Suprapubic skin (tissue), 4 donors: ENCODE measurements at regions not wholly inside any gene's neighbourhood (a gene's known extent, or its start where the extent isn't known, plus 50 kb on each side); places are given as distances from the start of the nearest gene placed in this dataset.

Source experiments
- DNase-seq, 2 donors: peaks; one replicate each; pipeline ENCODE4 v3.0.0-alpha.2; 2019; ENCODE audit warnings: low spot score in 2 of 2
- H3K27ac ChIP-seq: fragments of 200-600 bp; sonication (generic); one replicate; pipeline ENCODE4 v1.5.1; 2019
- H3K27me3 ChIP-seq: fragments of 200-600 bp; sonication (generic); one replicate; pipeline ENCODE4 v1.5.1; 2019
- H3K36me3 ChIP-seq: fragments of 200-600 bp; sonication (generic); one replicate; pipeline ENCODE4 v1.5.1; 2019
- H3K4me1 ChIP-seq: fragments of 200-600 bp; sonication (generic); one replicate; pipeline ENCODE4 v1.5.1; 2019
- H3K4me3 ChIP-seq: fragments of 200-600 bp; sonication (generic); one replicate; pipeline ENCODE4 v1.5.1; 2019; ENCODE audit warnings: mild to moderate bottlenecking
- H3K9me3 ChIP-seq: fragments of 200-600 bp; sonication (generic); one replicate; pipeline ENCODE4 v1.5.1; 2019
- EP300 ChIP-seq: sonication (generic); formaldehyde crosslinking; IDR thresholded peaks from one replicate; pipeline ENCODE4 v1.6.1; 2017; ENCODE audit warnings: antibody characterized with exemption
- POLR2A ChIP-seq, 2 donors: fragments of 450-650 bp; IDR thresholded peaks; one replicate each; pipeline ENCODE4 v1.6.1; 2017; ENCODE audit warnings: antibody characterized with exemption in 2 of 2, mild to moderate bottlenecking in 2 of 2, moderate library complexity in 2 of 2
- POLR2AphosphoS5 ChIP-seq, 3 donors: sonication (generic); formaldehyde crosslinking; IDR thresholded peaks; one replicate each; pipeline ENCODE4 v1.6.1; 2017; ENCODE audit warnings: antibody characterized with exemption in 3 of 3
- WGBS: methylation state at CpG from one replicate; pipeline ENCODE4 v1.1.5; 2018; 5-methylcytosine and 5-hydroxymethylcytosine counted together
- TF ChIP-seq, protein P1 (sequence below), 2 donors: fragments of 200-600 bp in 1 of 2; fragments of 450-650 bp in 1 of 2; sonication (generic) in 1 of 2; IDR thresholded peaks; one replicate each; pipeline ENCODE4 v1.5.1; 2016 to 2019; ENCODE audit warnings: antibody characterized with exemption in 2 of 2, mild to moderate bottlenecking in 1 of 2, moderate library complexity in 1 of 2

DNA sequence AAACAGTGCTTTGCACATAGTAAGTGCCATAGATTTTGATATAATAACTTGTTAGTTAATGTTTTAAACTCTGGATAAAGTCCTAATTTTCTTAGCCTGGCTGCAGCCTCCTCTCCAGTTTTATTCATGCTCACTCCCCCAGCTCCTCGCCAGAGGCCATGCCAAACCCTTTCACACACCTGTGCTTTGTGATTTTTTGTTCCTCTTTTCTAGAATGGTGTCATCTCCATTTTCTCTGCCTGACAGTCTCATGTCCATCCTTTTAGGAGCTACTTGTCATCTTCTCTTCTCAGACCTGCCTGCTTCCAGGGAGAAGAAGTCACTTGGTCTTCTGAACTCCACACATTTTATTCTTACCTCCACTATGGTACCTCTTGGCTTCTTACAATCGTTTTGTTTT lies 55.8 kb upstream of the SPATA13 start:
- no peak for DNase-seq
- Histone ChIP-seq H3K4me3 (no peak overlapping the region), H3K4me1 (no peaks in the 10 kb centered on the region), H3K27ac (no peak overlapping the region), H3K9me3 (no peaks in the 10 kb centered on the region), H3K36me3 (no peaks in the 10 kb centered on the region), H3K27me3 (no peaks in the 10 kb centered on the region)
- no peak for TF ChIP-seq EP300
- TF ChIP-seq POLR2A (IDR thresholded peaks at IDR 0.05): no peak
- TF ChIP-seq, protein P1, sequence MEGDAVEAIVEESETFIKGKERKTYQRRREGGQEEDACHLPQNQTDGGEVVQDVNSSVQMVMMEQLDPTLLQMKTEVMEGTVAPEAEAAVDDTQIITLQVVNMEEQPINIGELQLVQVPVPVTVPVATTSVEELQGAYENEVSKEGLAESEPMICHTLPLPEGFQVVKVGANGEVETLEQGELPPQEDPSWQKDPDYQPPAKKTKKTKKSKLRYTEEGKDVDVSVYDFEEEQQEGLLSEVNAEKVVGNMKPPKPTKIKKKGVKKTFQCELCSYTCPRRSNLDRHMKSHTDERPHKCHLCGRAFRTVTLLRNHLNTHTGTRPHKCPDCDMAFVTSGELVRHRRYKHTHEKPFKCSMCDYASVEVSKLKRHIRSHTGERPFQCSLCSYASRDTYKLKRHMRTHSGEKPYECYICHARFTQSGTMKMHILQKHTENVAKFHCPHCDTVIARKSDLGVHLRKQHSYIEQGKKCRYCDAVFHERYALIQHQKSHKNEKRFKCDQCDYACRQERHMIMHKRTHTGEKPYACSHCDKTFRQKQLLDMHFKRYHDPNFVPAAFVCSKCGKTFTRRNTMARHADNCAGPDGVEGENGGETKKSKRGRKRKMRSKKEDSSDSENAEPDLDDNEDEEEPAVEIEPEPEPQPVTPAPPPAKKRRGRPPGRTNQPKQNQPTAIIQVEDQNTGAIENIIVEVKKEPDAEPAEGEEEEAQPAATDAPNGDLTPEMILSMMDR (IDR thresholded peaks at IDR 0.05): no peak
- no peak for TF ChIP-seq POLR2AphosphoS5 (IDR thresholded peaks at IDR 0.05)
- WGBS: 61% methylated on average over 2 of the region's 2 CpGs

DNA sequence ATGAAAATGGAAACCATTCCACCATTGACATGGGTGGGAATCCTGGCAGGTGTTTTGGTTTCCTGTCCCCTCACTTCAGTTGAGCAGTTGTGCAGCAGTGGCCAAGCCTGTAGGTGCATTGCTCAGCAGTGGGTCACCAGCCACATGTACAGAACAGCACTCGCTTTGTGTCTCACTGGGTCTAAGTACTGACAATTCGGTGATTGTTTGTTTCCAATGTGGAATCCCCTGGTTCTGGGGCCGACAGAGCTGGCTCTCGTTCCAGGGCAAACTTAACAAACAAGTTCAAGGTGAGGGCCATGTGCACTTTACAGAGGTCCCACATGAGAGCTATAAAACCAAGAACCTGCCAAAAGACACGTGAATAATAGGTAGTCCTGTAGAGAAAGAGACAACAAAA lies 54.1 kb upstream of the SPATA13 start:
- Histone ChIP-seq H3K27ac (no peak overlapping the region), H3K36me3 (no peaks in the 10 kb centered on the region), H3K9me3 (no peaks in the 10 kb centered on the region), H3K4me3 (no peak overlapping the region), H3K27me3 (no peaks in the 10 kb centered on the region), H3K4me1 (no peaks in the 10 kb centered on the region)
- TF ChIP-seq POLR2A (IDR thresholded peaks at IDR 0.05) (no peak), POLR2AphosphoS5 (IDR thresholded peaks at IDR 0.05) (no peak), EP300 (no peak)
- TF ChIP-seq, protein P1 (IDR thresholded peaks at IDR 0.05): no peak
- WGBS: 77% methylated on average over 5 of the region's 5 CpGs
- no peak for DNase-seq

DNA sequence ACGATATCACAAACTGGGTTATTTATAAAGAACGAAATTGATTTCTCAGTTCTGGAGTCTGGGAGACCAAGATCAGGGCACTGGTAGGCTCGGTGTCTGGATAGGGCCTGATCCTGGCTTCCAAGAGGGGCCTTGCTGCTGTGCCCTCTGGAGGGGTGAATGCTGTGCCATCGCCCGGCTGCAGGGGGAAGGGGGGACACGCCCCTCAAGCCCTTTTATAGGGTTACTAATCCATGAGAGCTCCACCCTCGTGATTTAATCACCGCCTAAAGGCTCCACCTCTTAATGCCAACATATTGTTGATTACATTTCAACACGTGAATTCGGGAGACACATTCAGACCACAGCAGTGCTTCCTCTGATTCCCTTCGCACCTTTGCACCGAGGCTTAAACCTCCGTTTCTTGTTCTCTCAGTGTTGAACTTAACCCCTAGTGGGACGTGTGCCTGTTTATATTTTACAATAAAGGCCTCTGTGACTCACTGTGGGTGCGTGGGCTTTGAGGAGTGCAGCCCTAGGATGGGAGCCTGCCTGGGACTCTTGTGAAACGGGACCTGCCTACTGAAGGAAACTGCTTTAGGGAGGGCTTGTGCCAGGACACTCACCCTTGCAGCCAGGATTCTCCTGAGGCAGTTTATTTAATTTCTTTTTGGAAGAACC lies 52.4 kb upstream of the SPATA13 start:
- DNase-seq: no peak
- Histone ChIP-seq H3K36me3 (no peaks in the 10 kb centered on the region), H3K4me1 (no peaks in the 10 kb centered on the region), H3K27ac (no peak overlapping the region), H3K27me3 (no peaks in the 10 kb centered on the region), H3K4me3 (no peak overlapping the region), H3K9me3 (no peaks in the 10 kb centered on the region)
- WGBS: 65% methylated on average over 16 of the region's 16 CpGs
- TF ChIP-seq, protein P1 (IDR thresholded peaks at IDR 0.05): no peak
- no peak for TF ChIP-seq EP300
- no peak for TF ChIP-seq POLR2AphosphoS5 (IDR thresholded peaks at IDR 0.05)
- no peak for TF ChIP-seq POLR2A (IDR thresholded peaks at IDR 0.05)

DNA sequence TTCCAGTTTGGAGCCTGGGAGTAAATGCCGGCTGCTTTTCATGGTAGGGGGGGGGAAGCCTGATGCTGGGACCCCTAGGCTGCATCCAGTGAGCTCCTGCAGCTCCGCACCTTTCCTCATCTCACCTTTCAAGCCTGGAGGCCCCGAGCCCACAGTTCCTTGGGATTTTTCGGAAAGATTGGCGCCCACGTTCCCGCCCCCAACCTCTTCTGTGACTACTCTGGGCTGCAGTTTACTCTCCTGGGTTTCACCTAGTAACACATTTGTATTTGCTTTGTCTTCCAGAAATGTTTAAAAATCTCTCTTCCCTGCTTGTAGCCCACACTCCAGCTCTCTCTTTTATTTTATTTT lies 51.9 kb upstream of the SPATA13 start:
- H3K36me3 ChIP-seq: no peaks in the 10 kb centered on the region
- TF ChIP-seq EP300: no peak
- no peak for TF ChIP-seq POLR2AphosphoS5 (IDR thresholded peaks at IDR 0.05)
- TF ChIP-seq POLR2A (IDR thresholded peaks at IDR 0.05): no peak
- TF ChIP-seq, protein P1 (IDR thresholded peaks at IDR 0.05): no peak
- H3K4me3 ChIP-seq: no peak overlapping the region
- H3K27ac ChIP-seq: no peak overlapping the region
- H3K27me3 ChIP-seq: no peaks in the 10 kb centered on the region
- no peaks in the 10 kb centered on the region for H3K9me3 ChIP-seq
- 80% methylated on average over 7 of the region's 7 CpGs for WGBS
- DNase-seq: no peak
- H3K4me1 ChIP-seq: no peaks in the 10 kb centered on the region

DNA sequence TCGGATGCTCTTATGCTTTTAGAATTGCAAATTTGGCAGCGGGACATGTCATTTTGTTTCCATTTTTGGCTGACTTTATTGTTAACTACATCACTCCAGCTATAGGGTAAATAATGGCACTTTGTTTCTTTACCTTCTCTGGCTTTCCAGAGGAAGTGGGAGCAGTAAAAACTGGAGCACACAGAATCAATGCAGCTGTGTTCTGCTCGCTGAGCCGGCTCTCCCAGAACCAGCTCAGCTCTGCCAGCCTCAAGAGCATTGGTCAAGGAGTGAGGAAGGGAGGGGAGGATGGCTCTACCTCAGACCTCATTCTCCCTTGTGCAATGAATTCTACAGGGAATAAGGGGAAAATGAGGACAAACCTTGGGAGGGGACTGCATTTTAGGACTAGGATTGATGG lies 50.5 kb upstream of the SPATA13 start:
- TF ChIP-seq POLR2A (IDR thresholded peaks at IDR 0.05): no peak
- TF ChIP-seq EP300: no peak
- TF ChIP-seq, protein P1 (IDR thresholded peaks at IDR 0.05): no peak
- peak overlapping the region; percentile 31 for H3K27ac ChIP-seq

More for the DNA sequence above, 50.5 kb upstream of the SPATA13 start:
- Histone ChIP-seq H3K4me1 (no peaks in the 10 kb centered on the region), H3K4me3 (no peak overlapping the region), H3K36me3 (no peaks in the 10 kb centered on the region), H3K9me3 (no peaks in the 10 kb centered on the region), H3K27me3 (no peaks in the 10 kb centered on the region)
- DNase-seq: no peak
- 55% methylated on average over 4 of the region's 4 CpGs for WGBS
